Aorta (tissue), 5 donors: ENCODE measurements at regions not wholly inside any gene's neighbourhood (a gene's known extent, or its start where the extent isn't known, plus 50 kb on each side); places are given as distances from the start of the nearest gene placed in this dataset.

Experiments
- ATAC-seq: fragments of 200-7000 bp; cut with Tn5 transposase; one replicate; pipeline ENCODE4 v1.9.1; 2022; ENCODE audit warnings: moderate library complexity; ENCODE audit not compliant: low FRiP score
- DNase-seq, 2 donors: peaks; one replicate each; pipeline ENCODE4 v3.0.0-alpha.2; 2020
- H3K27ac ChIP-seq, 2 donors: one replicate each; pipeline ENCODE4 v1.5.1; 2013; ENCODE audit warnings: low read length in 2 of 2, mild to moderate bottlenecking in 2 of 2, moderate library complexity in 2 of 2, control low read depth in 1 of 2, inconsistent platforms in 1 of 2, low read depth in 1 of 2
- H3K27me3 ChIP-seq, 2 donors: one replicate each; pipeline ENCODE4 v1.6.1; 2013; ENCODE audit warnings: control low read depth in 1 of 2, low read length in 1 of 2, mild to moderate bottlenecking in 1 of 2, moderate library complexity in 1 of 2; ENCODE audit not compliant: insufficient read depth in 2 of 2, control insufficient read depth in 1 of 2
- H3K36me3 ChIP-seq, 2 donors: one replicate each; pipeline ENCODE4 v1.6.1; 2013; ENCODE audit warnings: control low read depth in 1 of 2, low read length in 1 of 2, mild to moderate bottlenecking in 1 of 2; ENCODE audit not compliant: insufficient read depth in 2 of 2, control insufficient read depth in 1 of 2
- H3K4me1 ChIP-seq, 2 donors: one replicate each; pipeline ENCODE4 v1.6.1; 2013; ENCODE audit warnings: low read length in 2 of 2, control low read depth in 1 of 2, mild to moderate bottlenecking in 1 of 2, moderate library complexity in 1 of 2; ENCODE audit not compliant: insufficient read depth in 2 of 2, control insufficient read depth in 1 of 2
- H3K4me3 ChIP-seq, 2 donors: one replicate each; pipeline ENCODE4 v1.5.1; 2013; ENCODE audit warnings: low read length in 2 of 2, control low read depth in 1 of 2, mild to moderate bottlenecking in 1 of 2
- H3K9me3 ChIP-seq: one replicate; pipeline ENCODE4 v1.6.1; 2013; ENCODE audit warnings: mild to moderate bottlenecking, low read length; ENCODE audit not compliant: control insufficient read depth
- WGBS, 2 donors: extraction: QIAGEN DNeasy Blood & Tissue Kit; methylation state at CpG; one replicate each; pipeline ENCODE4 v1.1.7; 2013; 5-methylcytosine and 5-hydroxymethylcytosine counted together
- intact Hi-C, 2 donors: fragments of 100-400 bp; cut with DNase I; formaldehyde crosslinking; loops; one replicate each; pipeline versions ENCODE4 v1.14.2 to v1.15.0; 2022
- donor health status: healthy with polysubstance abuse.
- donor health status: Bipolar disorder and iron deficiency.
- donor health status: DM: no; HTN: no; CAD: no.
- donor health status: DM: no; HTN: no; CAD: no.
- donor health status: DM: yes; HTN: yes; CAD: no.

DNA sequence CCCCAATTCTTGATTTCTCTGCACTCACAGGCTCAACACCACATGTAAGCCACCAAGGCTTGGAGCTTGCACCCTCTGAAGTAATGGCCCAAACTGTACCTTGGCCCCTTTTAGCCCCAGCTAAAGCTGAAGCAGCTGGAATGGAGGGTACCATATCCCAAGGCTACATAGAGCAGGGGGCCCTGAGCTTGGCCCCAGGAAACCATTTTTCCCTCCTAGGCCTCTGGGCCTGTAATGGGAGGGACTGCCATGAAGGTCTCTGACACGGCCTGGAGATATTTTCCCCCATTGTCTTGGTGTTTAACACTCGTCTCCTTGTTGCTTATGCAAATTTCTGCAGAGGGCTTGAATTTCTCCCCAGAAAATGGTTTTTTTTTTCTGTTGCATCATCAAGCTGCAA, 69.7 kb downstream of the SKA1 start:
- WGBS, 2 donors = 77 to 81% methylated on average over 2 of the region's 2 CpGs

DNA sequence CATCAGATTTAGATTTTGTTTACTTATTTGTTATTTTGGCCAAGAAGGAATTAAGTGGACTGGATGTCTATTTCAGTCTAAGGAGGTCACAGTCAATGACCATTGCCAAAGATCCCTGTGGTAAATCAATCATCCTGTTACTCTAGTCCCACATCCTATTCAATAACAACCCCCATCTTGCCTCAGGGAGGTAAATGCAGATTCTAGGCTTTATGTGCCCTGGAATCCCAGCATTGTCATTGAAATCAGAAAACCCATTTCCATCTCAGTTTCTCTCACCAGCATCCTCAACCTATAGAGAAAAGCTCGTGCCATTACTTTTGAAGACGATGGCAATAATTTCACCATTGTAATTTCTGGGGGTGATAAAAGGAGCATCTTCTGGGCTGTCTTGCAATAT, 71.8 kb downstream of the SKA1 start:
- H3K9me3 ChIP-seq = no peaks in the 10 kb centered on the region

More for the DNA sequence above, 69.7 kb downstream of the SKA1 start:
- Histone ChIP-seq H3K4me3 (no peak overlapping the region), H3K27me3 (no peaks in the 10 kb centered on the region), H3K9me3 (no peaks in the 10 kb centered on the region), H3K4me1 (no peaks in the 10 kb centered on the region), H3K36me3 (no peaks in the 10 kb centered on the region), H3K27ac (no peak overlapping the region)
- ATAC-seq = no peak
- intact Hi-C loops = no loop called here
- DNase-seq = no peak

DNA sequence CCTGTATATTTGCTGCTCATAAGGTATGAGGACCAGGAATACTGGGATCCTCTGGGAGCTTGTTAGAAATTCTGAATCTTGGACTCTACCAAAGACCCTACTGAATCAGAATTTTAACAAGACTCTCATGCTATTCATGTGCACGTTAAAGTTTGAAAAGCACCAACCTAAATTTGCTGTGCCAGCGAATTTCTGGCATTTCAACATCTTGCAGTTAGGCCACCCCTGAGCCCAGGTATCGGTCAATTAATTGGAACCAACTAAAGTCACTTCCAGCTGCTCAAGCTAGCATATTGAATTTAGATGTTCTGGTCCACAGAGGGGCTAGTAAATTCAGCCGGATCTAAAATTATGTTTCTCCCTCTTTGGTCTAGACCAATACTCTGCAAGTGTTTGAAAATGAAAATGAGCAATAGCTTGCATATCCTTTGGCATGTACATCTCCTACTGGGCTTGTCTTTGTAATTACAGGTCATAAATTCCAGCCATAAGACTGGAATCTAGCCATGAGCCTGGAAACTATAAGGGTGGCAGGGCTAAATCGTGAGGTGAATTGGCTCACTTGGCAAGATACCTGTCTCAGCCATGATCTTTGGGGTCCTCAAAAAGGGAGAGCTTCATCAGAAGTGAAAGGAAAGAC, 72.4 kb downstream of the SKA1 start:
- H3K36me3 ChIP-seq = no peaks in the 10 kb centered on the region
- no peaks in the 10 kb centered on the region for H3K4me1 ChIP-seq
- DNase-seq (no peak), ATAC-seq (no peak)
- H3K27ac ChIP-seq = no peak overlapping the region
- no peaks in the 10 kb centered on the region for H3K27me3 ChIP-seq
- intact Hi-C loops = no loop called here
- WGBS, 2 donors = 82 to 83% methylated on average over 5 of the region's 5 CpGs
- H3K4me3 ChIP-seq = no peak overlapping the region
- no peaks in the 10 kb centered on the region for H3K9me3 ChIP-seq

More for the DNA sequence above, 71.8 kb downstream of the SKA1 start:
- ATAC-seq (no peak), DNase-seq (no peak)
- Histone ChIP-seq H3K4me3 (no peak overlapping the region), H3K4me1 (no peaks in the 10 kb centered on the region), H3K27me3 (no peaks in the 10 kb centered on the region), H3K27ac (no peak overlapping the region), H3K36me3 (no peaks in the 10 kb centered on the region)
- WGBS, 2 donors = 76 to 85% methylated on average over 2 of the region's 2 CpGs
- intact Hi-C loops = no loop called here

DNA sequence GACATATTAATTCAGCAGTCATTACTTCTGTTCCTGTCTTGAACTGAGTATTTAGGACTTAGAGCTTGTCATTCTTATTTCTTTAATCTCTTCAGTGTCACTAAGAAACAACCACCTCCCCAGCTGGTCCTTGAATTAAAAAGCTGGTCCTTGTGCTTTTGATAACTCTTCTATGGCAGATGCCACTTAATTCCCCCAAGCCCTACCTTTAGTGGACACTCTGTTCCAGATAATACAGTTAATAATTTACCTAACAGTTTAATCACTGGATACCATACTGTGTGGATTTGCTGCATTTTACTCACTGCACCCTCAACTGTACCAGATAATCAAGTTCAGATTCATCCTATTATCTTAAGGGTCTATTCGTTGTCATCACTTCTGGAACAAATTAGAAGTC, 73.1 kb downstream of the SKA1 start:
- intact Hi-C loops = no loop called here

DNA sequence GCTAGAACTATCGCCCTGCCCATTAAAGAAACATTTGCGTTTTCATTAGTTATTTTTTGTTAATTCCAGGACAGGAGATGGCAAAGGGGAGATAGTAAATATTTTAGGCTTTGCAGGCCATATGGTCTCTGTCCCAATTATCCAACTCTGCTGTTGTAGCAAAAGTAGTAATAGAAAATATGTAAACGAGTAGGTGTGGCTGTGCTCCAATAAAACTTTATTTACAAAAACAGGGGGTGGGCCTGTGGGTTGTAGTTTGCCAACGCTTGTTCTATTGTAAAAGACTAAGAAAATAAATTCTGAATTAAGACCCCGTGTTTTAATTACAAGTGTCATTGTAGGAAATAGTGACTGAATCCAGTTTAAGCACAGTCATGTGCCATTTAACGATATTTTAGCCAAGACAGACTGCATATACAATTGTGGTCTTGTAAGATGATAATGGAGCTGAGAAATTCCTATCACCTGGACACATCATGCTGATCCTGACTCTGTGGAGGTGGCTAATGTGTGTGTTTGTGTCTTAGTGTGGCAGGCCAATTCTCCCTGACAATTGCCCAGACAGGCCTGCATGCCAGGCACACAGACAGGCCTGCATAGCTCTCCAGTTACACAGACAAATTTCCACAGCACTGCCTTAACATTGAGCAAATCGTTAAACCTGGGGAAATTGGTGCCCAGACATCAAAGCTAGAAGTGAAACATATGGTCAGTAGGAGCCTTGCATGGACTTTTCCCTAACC, 76.4 kb downstream of the SKA1 start:
- intact Hi-C loops = no loop called here
- no peaks in the 10 kb centered on the region for H3K36me3 ChIP-seq
- no peaks in the 10 kb centered on the region for H3K4me1 ChIP-seq
- DNase-seq (no peak), ATAC-seq (no peak)
- no peak overlapping the region for H3K4me3 ChIP-seq
- no peak overlapping the region for H3K27ac ChIP-seq
- no peaks in the 10 kb centered on the region for H3K27me3 ChIP-seq
- WGBS, 2 donors = 75 to 83% methylated on average over 7 of the region's 7 CpGs
- H3K9me3 ChIP-seq = no peaks in the 10 kb centered on the region

More for the DNA sequence above, 73.1 kb downstream of the SKA1 start:
- WGBS, 2 donors = 82 to 91% methylated on average over 1 of the region's 1 CpG
- H3K4me3 ChIP-seq = no peak overlapping the region
- no peak for ATAC-seq
- no peaks in the 10 kb centered on the region for H3K9me3 ChIP-seq
- DNase-seq = no peak
- H3K4me1 ChIP-seq = no peaks in the 10 kb centered on the region
- H3K27ac ChIP-seq = no peak overlapping the region
- H3K27me3 ChIP-seq = no peaks in the 10 kb centered on the region
- no peaks in the 10 kb centered on the region for H3K36me3 ChIP-seq

DNA sequence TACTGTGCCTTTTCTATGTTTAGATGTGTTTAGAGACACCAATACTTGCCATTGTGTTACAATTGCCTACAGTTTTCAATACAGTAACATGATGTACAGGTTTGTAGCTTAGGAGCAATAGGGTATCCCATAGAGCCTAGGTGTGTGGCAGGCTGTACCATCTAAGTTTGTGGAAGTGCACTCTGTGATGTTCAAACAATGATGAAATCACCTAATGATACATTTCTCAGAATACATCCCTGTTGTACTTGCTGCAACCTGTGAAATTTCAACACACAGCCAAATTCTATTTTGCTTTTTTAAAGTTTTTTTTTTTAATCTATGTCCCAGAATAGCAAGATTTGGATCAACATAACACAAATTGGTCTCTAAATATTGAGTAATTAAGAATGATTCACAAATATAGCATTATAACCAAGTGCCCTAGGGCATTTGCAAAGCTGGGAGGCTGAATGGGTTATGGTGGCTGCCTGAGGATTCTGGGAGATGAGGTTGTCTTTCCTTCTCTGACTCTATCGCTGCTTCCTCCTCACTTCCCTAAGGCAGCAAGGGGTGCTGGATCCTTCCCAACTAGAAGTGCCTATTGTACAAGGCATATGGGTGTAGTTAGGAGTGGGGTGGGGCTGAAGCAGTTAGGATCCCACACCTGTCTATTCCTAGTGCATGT, 78.3 kb downstream of the SKA1 start:
- H3K4me1 ChIP-seq = no peaks in the 10 kb centered on the region
- H3K27ac ChIP-seq = no peak overlapping the region
- 82 to 100% methylated on average over 1 of the region's 1 CpG for WGBS, 2 donors
- no peaks in the 10 kb centered on the region for H3K27me3 ChIP-seq
- intact Hi-C loops = no loop called here
- no peaks in the 10 kb centered on the region for H3K9me3 ChIP-seq
- H3K4me3 ChIP-seq = no peak overlapping the region
- ATAC-seq (no peak), DNase-seq (no peak)
- H3K36me3 ChIP-seq = no peaks in the 10 kb centered on the region

DNA sequence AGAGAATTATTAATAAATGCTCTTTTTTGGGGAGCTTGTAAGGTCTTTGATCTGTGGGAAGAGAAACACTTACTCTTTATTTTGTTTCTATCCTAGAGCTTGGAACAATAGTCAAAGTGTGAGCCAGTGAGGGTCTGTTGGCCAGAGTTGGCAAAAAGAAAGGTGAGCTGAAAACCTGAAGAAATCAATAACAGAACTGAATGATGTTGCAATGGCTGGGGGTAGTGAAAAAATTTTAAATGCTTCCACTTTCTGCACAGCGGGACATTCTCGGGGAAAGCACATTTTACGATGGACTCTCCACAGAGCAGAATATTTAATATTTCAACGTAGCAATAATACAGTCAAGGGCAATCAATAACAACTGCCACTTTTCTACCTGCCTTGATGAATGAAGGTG, 78.9 kb downstream of the SKA1 start:
- Histone ChIP-seq H3K36me3 (no peaks in the 10 kb centered on the region), H3K4me1 (no peaks in the 10 kb centered on the region), H3K27ac (no peak overlapping the region), H3K4me3 (no peak overlapping the region), H3K27me3 (no peaks in the 10 kb centered on the region), H3K9me3 (no peaks in the 10 kb centered on the region)
- intact Hi-C loops = no loop called here
- 88 to 90% methylated on average over 4 of the region's 4 CpGs for WGBS, 2 donors
- no peak for ATAC-seq
- no peak for DNase-seq

DNA sequence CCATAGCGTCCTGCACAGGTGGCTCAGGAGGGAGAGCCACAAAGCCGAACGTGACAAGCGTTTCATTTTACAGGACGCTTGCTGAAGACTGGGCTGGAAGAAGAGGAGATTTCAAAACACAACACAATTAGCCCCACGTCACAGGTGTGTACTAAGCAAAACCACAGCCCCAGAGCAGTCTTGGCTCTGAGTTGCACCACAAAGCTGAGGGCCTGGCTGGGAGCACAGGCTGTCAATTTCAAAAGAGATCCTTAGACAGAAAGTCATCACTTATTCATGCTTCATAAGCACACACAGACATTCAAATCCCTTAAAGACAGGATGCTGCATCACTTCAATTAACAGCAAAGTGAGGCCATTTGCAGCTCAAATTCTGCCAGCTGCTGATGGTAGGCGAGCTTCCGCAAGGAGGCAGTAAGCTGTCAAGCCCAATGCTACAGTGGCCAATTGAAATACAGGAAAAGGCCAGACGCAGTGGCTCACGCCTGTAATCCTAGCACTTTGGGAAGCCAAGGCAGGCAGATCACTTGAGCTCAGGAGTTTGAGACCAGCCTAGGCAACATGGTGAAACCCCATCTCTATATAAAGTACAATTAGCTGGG, 79.6 kb downstream of the SKA1 start:
- H3K9me3 ChIP-seq = no peaks in the 10 kb centered on the region
- DNase-seq = no peak
- WGBS, 2 donors = 78 to 81% methylated on average over 10 of the region's 10 CpGs
- no peak overlapping the region for H3K4me3 ChIP-seq
- H3K4me1 ChIP-seq = no peaks in the 10 kb centered on the region
- ATAC-seq = no peak
- intact Hi-C loops = no loop called here
- no peaks in the 10 kb centered on the region for H3K36me3 ChIP-seq
- H3K27me3 ChIP-seq = no peaks in the 10 kb centered on the region
- no peak overlapping the region for H3K27ac ChIP-seq
